ENCODE measurements at regions not wholly inside any gene's neighbourhood (a gene's known extent, or its start where the extent isn't known, plus 50 kb on each side); places are given as distances from the start of the nearest gene placed in this dataset.
"Not testable (repeated sequence)": the region's sequence is repeated elsewhere in the genome, so short reads cannot be mapped to it uniquely, and the experiment has no call there.

- Mint-ChIP-seq H3K9me3 (no peaks in the 10 kb centered on the region), H3K27me3 (no peaks in the 10 kb centered on the region), H3K4me1 (ENCODE audit: low read depth) (no peaks in the 10 kb centered on the region), H3K4me3 (no peak overlapping the region), H3K36me3 (ENCODE audit: low read depth) (no peaks in the 10 kb centered on the region), H3K27ac (no peak overlapping the region)
- POLR2A ChIA-PET = no interaction called here
- intact Hi-C loops (cut with micrococcal nuclease) = no loop called here
- no peak for TF ChIP-seq CTCF (IDR thresholded peaks at IDR 0.05)
- ATAC-seq (no peak), DNase-seq (no peak)
- CTCF ChIA-PET = no interaction called here
Observed at GRCh38 chr1:184176058-184176457, 124.5 kb downstream of the TSEN15 start.

- H3K9me3 Mint-ChIP-seq = peaks cover 1% of the 10 kb centered on the region
- no peak overlapping the region for H3K4me3 Mint-ChIP-seq
- no peaks in the 10 kb centered on the region for H3K4me1 Mint-ChIP-seq (ENCODE audit: low read depth)
- DNase-seq (no peak), ATAC-seq (no peak)
- no peak for TF ChIP-seq CTCF (IDR thresholded peaks at IDR 0.05)
- POLR2A ChIA-PET = no interaction called here
- H3K27me3 Mint-ChIP-seq = peaks cover 4% of the 10 kb centered on the region
- CTCF ChIA-PET = no interaction called here
- intact Hi-C loops (cut with micrococcal nuclease) = no loop called here
- H3K36me3 Mint-ChIP-seq (ENCODE audit: low read depth) = no peaks in the 10 kb centered on the region
- H3K27ac Mint-ChIP-seq = no peak overlapping the region
Observed at GRCh38 chr1:184181044-184181443, 129.5 kb downstream of the TSEN15 start.

- intact Hi-C loops (cut with micrococcal nuclease) = no loop called here
Observed at GRCh38 chr1:184183919-184184318, 132.4 kb downstream of the TSEN15 start.

GRCh38 chr1:184184614-184185013 is 133.1 kb downstream of the TSEN15 start:
- H3K4me1 Mint-ChIP-seq (ENCODE audit: low read depth); DNase-seq; ATAC-seq; CTCF ChIA-PET; H3K9me3 Mint-ChIP-seq; intact Hi-C loops (cut with micrococcal nuclease); H3K27ac Mint-ChIP-seq; H3K36me3 Mint-ChIP-seq (ENCODE audit: low read depth); POLR2A ChIA-PET; H3K4me3 Mint-ChIP-seq; H3K27me3 Mint-ChIP-seq: not testable (repeated sequence)

More at GRCh38 chr1:184183919-184184318, 132.4 kb downstream of the TSEN15 start:
- Mint-ChIP-seq H3K4me3 (no peak overlapping the region), H3K36me3 (ENCODE audit: low read depth) (no peaks in the 10 kb centered on the region), H3K4me1 (ENCODE audit: low read depth) (no peaks in the 10 kb centered on the region), H3K27ac (no peak overlapping the region), H3K9me3 (peaks cover 1% of the 10 kb centered on the region), H3K27me3 (peaks cover 8% of the 10 kb centered on the region)
- no peak for ATAC-seq
- TF ChIP-seq CTCF (IDR thresholded peaks at IDR 0.05) = no peak
- CTCF ChIA-PET = no interaction called here
- no peak for DNase-seq
- POLR2A ChIA-PET = no interaction called here

GRCh38 chr1:184185347-184185746 is 133.8 kb downstream of the TSEN15 start:
- intact Hi-C loops (cut with micrococcal nuclease) = no loop called here
- Mint-ChIP-seq H3K27ac (no peak overlapping the region), H3K4me1 (ENCODE audit: low read depth) (no peaks in the 10 kb centered on the region), H3K36me3 (ENCODE audit: low read depth) (no peaks in the 10 kb centered on the region), H3K9me3 (peaks cover 1% of the 10 kb centered on the region), H3K27me3 (peaks cover 9% of the 10 kb centered on the region), H3K4me3 (no peak overlapping the region)
- TF ChIP-seq CTCF (IDR thresholded peaks at IDR 0.05) = no peak
- POLR2A ChIA-PET = no interaction called here
- ATAC-seq (no peak), DNase-seq (no peak)
- CTCF ChIA-PET = no interaction called here

GRCh38 chr1:184186167-184186566 is 134.6 kb downstream of the TSEN15 start:
- Mint-ChIP-seq H3K4me1 (ENCODE audit: low read depth) (no peaks in the 10 kb centered on the region), H3K36me3 (ENCODE audit: low read depth) (no peaks in the 10 kb centered on the region), H3K27ac (no peak overlapping the region), H3K9me3 (peaks cover 1% of the 10 kb centered on the region), H3K27me3 (peaks cover 14% of the 10 kb centered on the region), H3K4me3 (no peak overlapping the region)
- ATAC-seq (no peak), DNase-seq (no peak)
- ChIA-PET POLR2A (no interaction called here), CTCF (no interaction called here)
- intact Hi-C loops (cut with micrococcal nuclease) = no loop called here
- TF ChIP-seq CTCF (IDR thresholded peaks at IDR 0.05) = no peak
